ENCODE measurements at regions not wholly inside any gene's neighbourhood (a gene's known extent, or its start where the extent isn't known, plus 50 kb on each side); places are given as distances from the start of the nearest gene placed in this dataset.

GRCh38 chr10:31583293-31583692 is 264.3 kb downstream of the ZEB1 start:
- DNase-seq (ENCODE audit: low spot score): no peak

GRCh38 chr10:31582365-31583052 is 263.5 kb downstream of the ZEB1 start:
- no peak for DNase-seq (ENCODE audit: low spot score)

GRCh38 chr10:31581741-31582323 is 262.8 kb downstream of the ZEB1 start:
- DNase-seq (ENCODE audit: low spot score): no peak

- DNase-seq (ENCODE audit: low spot score): no peak
These were observed 261.6 kb downstream of the ZEB1 start for GRCh38 chr10:31580646-31581045.

Measured in left forelimb (tissue), 1 donor.